ENCODE measurements at regions not wholly inside any gene's neighbourhood (a gene's known extent, or its start where the extent isn't known, plus 50 kb on each side); places are given as distances from the start of the nearest gene placed in this dataset.

DNA sequence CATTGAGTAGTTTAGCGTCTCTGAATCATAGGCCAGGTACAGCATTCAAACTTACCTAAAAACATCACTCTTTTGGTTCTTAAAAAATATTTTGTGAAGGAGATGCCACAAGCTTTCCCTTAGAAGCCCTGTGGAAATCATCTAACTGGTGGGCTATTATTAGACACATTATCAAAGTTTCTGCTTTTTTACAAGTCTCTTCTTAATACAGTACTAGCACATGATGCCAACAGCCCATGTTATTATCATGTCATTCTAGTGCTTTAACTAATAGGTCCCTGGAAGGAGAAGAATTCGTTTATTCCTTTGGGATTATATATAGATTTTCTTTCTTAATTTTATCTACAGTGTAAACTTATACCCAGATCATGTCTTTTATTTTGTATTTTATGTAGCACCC lies 146.0 kb upstream of the PTPRK start:
- Histone ChIP-seq H2BK15ac (ENCODE audit: low read depth, low read length) (no peak overlapping the region), H3K14ac (ENCODE audit: insufficient read depth, low read length) (no peak overlapping the region), H3K79me1 (ENCODE audit: insufficient read depth, low read depth, low read length, poor library complexity, severe bottlenecking) (no peaks in the 10 kb centered on the region), H3K56ac (ENCODE audit: insufficient read length, low read depth, low read length) (no peak overlapping the region), H3K23me2 (ENCODE audit: insufficient read length, low read depth, low read length, poor library complexity, severe bottlenecking) (no peaks in the 10 kb centered on the region), H4K20me1 (ENCODE audit: control insufficient read depth, insufficient read depth, insufficient read length) (no peaks in the 10 kb centered on the region), H2BK5ac (ENCODE audit: insufficient read length, low read length) (no peak overlapping the region), H2BK120ac (ENCODE audit: low read depth, low read length, poor library complexity, severe bottlenecking) (no peak overlapping the region), H4K91ac (ENCODE audit: insufficient read length, low read depth, low read length) (no peak overlapping the region), H2AK5ac (ENCODE audit: insufficient read length, low read length) (no peak overlapping the region), H3K18ac (ENCODE audit: insufficient read length, low read depth, low read length) (no peak overlapping the region), H3K27ac (ENCODE audit: insufficient read length, low read depth, low read length) (no peak overlapping the region), H2BK20ac (ENCODE audit: low read depth, low read length, poor library complexity, severe bottlenecking) (no peak overlapping the region), H3K27me3 (ENCODE audit: insufficient read depth, low read length) (no peaks in the 10 kb centered on the region), H2AFZ (ENCODE audit: low read length) (no peak overlapping the region), H3K4ac (ENCODE audit: low read depth, low read length) (no peak overlapping the region), H3K9me3 (ENCODE audit: control insufficient read depth, low read depth, low read length) (no peaks in the 10 kb centered on the region), H3T11ph (ENCODE audit: low read length) (no peak overlapping the region), H3K23ac (ENCODE audit: insufficient read length, low read depth, low read length) (no peak overlapping the region), H4K5ac (ENCODE audit: insufficient read length, low read depth, low read length) (no peak overlapping the region), H3K4me2 (ENCODE audit: insufficient read depth, insufficient read length, low read length) (no peak overlapping the region), H3K4me1 (ENCODE audit: insufficient read depth, low read length) (no peaks in the 10 kb centered on the region), H3K79me2 (ENCODE audit: insufficient read depth, low read length) (no peaks in the 10 kb centered on the region), H3K9ac (ENCODE audit: extremely low read depth, insufficient read length, low read length) (no peak overlapping the region), H4K8ac (replicated peaks; ENCODE audit: insufficient read length, low read depth, low read length) (no peak overlapping the region), H2BK12ac (ENCODE audit: insufficient read length, low read depth, low read length) (no peak overlapping the region)
- Mint-ChIP-seq H3K4me1 (no peaks in the 10 kb centered on the region), H3K27me3 (ENCODE audit: low read depth) (no peaks in the 10 kb centered on the region), H3K36me3 (ENCODE audit: insufficient read depth in 1 of 3, low read depth in 3 of 3) (no peaks in the 10 kb centered on the region), H3K4me3 (no peak overlapping the region), H3K9me3 (no peaks in the 10 kb centered on the region), H3K27ac (no peak overlapping the region)
- no CpG with 5 or more reads among the region's 2 CpGs for WGBS (ENCODE audit: extremely low coverage, insufficient read length, low lambda C conversion rate)
- DNase-seq = no peak
- no peak for TF ChIP-seq CTCF (conservative IDR thresholded peaks at IDR 0.05)
